ENCODE measurements at regions not wholly inside any gene's neighbourhood (a gene's known extent, or its start where the extent isn't known, plus 50 kb on each side); places are given as distances from the start of the nearest gene placed in this dataset.

DNA sequence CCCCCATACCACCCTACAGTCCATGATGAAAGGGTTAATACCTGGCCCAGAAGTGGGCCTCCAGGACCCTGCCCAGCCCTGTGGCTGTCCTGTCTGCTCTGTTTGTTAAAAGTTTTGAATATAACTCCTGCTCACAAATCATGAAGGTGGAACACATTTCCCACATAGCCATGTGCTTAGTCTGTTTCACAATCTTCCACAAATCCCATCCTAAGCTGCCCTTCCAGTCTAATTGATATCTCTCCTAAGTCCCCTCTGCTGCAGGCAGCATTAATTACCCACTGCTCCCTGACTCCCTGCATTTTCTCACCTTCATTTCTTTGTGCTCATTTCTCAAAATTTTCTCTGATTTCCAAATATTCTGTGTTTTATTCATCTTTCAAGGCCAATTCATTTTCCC is 142.6 kb downstream of the AASDH start:
- H3K4me3 Mint-ChIP-seq, result no peak overlapping the region
- no peak overlapping the region for H3K27ac Mint-ChIP-seq
- H4K20me1 ChIP-seq (ENCODE audit: low read depth), result no peaks in the 10 kb centered on the region
- no peaks in the 10 kb centered on the region for H3K36me3 Mint-ChIP-seq
- H3K27ac ChIP-seq, result no peak overlapping the region
- H3K4me1 ChIP-seq, result peaks cover 6% of the 10 kb centered on the region
- no peaks in the 10 kb centered on the region for H3K27me3 ChIP-seq
- no peak overlapping the region for H3K4me3 ChIP-seq
- H3K9me3 ChIP-seq (ENCODE audit: low read depth), result no peaks in the 10 kb centered on the region
- DNase-seq (ENCODE audit: low spot score), result no peak
- H3K79me2 ChIP-seq (ENCODE audit: low read depth), result no peaks in the 10 kb centered on the region
- no peak overlapping the region for H3K9ac ChIP-seq
- no peaks in the 10 kb centered on the region for H3F3A ChIP-seq (ENCODE audit: low read depth)
- no peaks in the 10 kb centered on the region for H3K9me3 Mint-ChIP-seq
- H3K4me1 Mint-ChIP-seq, result no peaks in the 10 kb centered on the region
- H3K27me3 Mint-ChIP-seq (ENCODE audit: insufficient read depth, low read depth), result no peaks in the 10 kb centered on the region
- no peak overlapping the region for H2AFZ ChIP-seq (replicated peaks)
- no peak for TF ChIP-seq EZH2phosphoT487 (IDR thresholded peaks at IDR 0.05)
- no peak for TF ChIP-seq EZH2 (IDR thresholded peaks at IDR 0.05)
- no peak for TF ChIP-seq CTCF (IDR thresholded peaks at IDR 0.05)
- H3K36me3 ChIP-seq, result no peaks in the 10 kb centered on the region
- no peak overlapping the region for H3K4me2 ChIP-seq

GRCh38 chr4:56243107-56243506 is 144.2 kb downstream of the AASDH start:
- H3K9me3 Mint-ChIP-seq, result no peaks in the 10 kb centered on the region
- Histone ChIP-seq H3K27me3 (no peaks in the 10 kb centered on the region), H3K79me2 (ENCODE audit: low read depth) (no peaks in the 10 kb centered on the region), H3K9me3 (ENCODE audit: low read depth) (no peaks in the 10 kb centered on the region), H2AFZ (replicated peaks) (no peak overlapping the region), H3K27ac (no peak overlapping the region), H3K9ac (no peak overlapping the region), H3F3A (ENCODE audit: low read depth) (no peaks in the 10 kb centered on the region), H3K4me1 (peaks cover 6% of the 10 kb centered on the region), H3K4me2 (no peak overlapping the region), H3K36me3 (no peaks in the 10 kb centered on the region), H4K20me1 (ENCODE audit: low read depth) (peaks cover 5% of the 10 kb centered on the region), H3K4me3 (no peak overlapping the region)
- H3K27me3 Mint-ChIP-seq (ENCODE audit: insufficient read depth, low read depth), result no peaks in the 10 kb centered on the region
- TF ChIP-seq EZH2phosphoT487 (IDR thresholded peaks at IDR 0.05), result no peak
- no peak for TF ChIP-seq EZH2 (IDR thresholded peaks at IDR 0.05)
- TF ChIP-seq CTCF (IDR thresholded peaks at IDR 0.05), result no peak
- H3K27ac Mint-ChIP-seq, result no peak overlapping the region
- H3K4me3 Mint-ChIP-seq, result no peak overlapping the region
- DNase-seq (ENCODE audit: low spot score), result no peak
- H3K36me3 Mint-ChIP-seq, result no peaks in the 10 kb centered on the region
- no peaks in the 10 kb centered on the region for H3K4me1 Mint-ChIP-seq

- Mint-ChIP-seq H3K4me3 (no peak overlapping the region), H3K9me3 (no peaks in the 10 kb centered on the region), H3K36me3 (no peaks in the 10 kb centered on the region), H3K4me1 (no peaks in the 10 kb centered on the region), H3K27me3 (ENCODE audit: insufficient read depth, low read depth) (no peaks in the 10 kb centered on the region), H3K27ac (no peak overlapping the region)
- Histone ChIP-seq H3K36me3 (no peaks in the 10 kb centered on the region), H3K4me2 (no peak overlapping the region), H3K9me3 (ENCODE audit: low read depth) (no peaks in the 10 kb centered on the region), H3K4me1 (peaks cover 6% of the 10 kb centered on the region), H3F3A (ENCODE audit: low read depth) (no peaks in the 10 kb centered on the region), H3K79me2 (ENCODE audit: low read depth) (no peaks in the 10 kb centered on the region), H3K27ac (no peak overlapping the region), H3K27me3 (no peaks in the 10 kb centered on the region), H2AFZ (replicated peaks) (no peak overlapping the region), H4K20me1 (ENCODE audit: low read depth) (peaks cover 7% of the 10 kb centered on the region), H3K4me3 (no peak overlapping the region), H3K9ac (no peak overlapping the region)
- DNase-seq (ENCODE audit: low spot score), result no peak
- TF ChIP-seq EZH2phosphoT487 (IDR thresholded peaks at IDR 0.05) (no peak), CTCF (IDR thresholded peaks at IDR 0.05) (no peak), EZH2 (IDR thresholded peaks at IDR 0.05) (no peak)
Observed at GRCh38 chr4:56241500-56241899, 145.8 kb downstream of the AASDH start.
